ENCODE measurements at regions not wholly inside any gene's neighbourhood (a gene's known extent, or its start where the extent isn't known, plus 50 kb on each side); places are given as distances from the start of the nearest gene placed in this dataset.

DNA sequence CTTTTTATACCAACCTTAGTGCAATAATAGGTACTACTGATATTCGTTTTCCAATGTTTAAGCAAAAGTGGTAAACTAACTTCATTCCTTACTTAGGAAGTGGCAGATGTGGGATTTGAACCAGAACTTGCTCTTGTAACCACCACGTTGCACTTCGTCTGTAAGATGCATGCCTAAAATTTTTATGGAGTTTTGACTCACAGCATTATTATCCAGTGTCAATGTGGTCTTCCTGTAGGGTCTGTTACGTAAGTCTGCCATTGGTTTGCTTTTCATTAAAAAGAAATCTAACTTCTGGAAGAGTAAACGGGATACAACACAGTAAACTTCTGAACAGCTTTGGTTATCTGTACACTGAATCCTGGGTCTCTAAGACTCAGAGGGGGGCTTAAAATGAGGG lies 521.0 kb upstream of the WWC1 start:
- DNase-seq (ENCODE audit: low read depth in 2 of 2) = no peak

DNA sequence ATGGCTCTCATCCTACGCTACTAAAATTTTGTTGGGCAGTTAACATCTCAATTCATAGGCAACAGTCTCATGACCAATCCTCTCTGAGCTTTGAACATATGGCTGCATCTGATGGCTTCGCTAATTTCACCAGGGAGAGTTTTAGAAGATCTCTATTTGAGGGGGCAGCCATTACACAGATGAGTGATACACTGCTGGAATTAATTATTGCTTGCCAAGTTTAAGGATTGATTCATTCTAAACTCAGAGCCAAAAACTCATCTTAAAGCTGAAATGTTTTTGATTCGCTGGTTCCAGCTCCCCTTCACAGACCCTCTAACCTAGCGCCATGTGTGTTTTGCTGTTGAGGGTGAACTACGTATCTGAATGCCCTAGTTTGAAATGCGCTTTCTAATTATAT lies 519.9 kb upstream of the WWC1 start:
- no peak for DNase-seq (ENCODE audit: low read depth in 2 of 2)

DNA sequence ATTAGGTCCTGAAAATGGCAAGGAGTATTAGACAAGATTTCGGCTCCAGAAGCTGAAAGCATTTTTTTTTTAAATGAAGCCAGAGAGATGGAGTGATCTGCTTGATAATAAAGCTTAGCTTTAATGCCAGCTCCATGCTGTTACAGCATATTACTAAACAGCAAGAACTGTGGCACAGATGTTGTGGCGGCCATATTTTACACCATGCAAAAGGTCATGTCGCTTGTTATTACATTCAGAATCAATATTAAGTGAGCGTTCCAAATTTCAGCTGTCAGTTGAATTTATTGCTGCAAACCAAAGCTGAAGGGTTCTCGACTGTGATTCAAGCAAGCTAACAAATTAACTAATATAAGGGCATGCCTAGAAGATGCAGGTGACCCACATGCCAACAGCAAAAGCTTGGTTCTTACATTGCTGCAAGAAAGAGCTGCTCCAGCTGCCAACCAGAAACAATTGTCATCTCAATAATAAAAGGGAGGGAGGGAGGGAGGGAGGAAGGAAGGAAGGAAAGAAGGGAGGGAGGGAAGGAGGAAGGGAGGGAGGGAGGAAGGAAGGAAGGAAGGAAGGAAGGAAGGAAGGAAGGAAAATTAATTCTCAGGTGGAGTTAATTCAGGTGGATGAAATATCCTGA lies 517.7 kb upstream of the WWC1 start:
- DNase-seq (ENCODE audit: low read depth in 2 of 2) = no peak

GRCh38 chr5:167777746-167778145 lies 513.7 kb upstream of the WWC1 start:
- DNase-seq (ENCODE audit: low read depth in 2 of 2) = no peak

DNA sequence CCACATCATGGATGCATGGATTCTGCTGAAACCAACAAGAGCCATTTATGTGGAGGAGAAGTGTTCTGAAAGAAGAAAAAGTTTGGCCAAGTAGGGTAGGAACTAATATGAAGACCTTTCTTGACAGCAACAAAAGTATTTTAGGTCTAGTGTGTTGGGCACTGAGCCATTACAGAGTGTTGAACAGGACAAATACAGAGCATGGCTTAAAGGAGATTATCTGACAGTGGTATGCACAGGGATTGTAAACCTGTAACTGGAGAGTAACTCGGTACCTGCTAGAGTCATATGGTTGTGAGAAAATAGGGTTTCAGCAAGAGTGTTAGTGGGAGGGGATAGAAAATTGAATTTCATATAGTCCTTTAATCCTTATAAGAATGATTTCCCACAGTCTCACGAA lies 513.2 kb upstream of the WWC1 start:
- DNase-seq (ENCODE audit: low read depth in 2 of 2) = no peak

GRCh38 chr5:167779644-167780043 lies 511.8 kb upstream of the WWC1 start:
- DNase-seq (ENCODE audit: low read depth in 2 of 2) = no peak

DNA sequence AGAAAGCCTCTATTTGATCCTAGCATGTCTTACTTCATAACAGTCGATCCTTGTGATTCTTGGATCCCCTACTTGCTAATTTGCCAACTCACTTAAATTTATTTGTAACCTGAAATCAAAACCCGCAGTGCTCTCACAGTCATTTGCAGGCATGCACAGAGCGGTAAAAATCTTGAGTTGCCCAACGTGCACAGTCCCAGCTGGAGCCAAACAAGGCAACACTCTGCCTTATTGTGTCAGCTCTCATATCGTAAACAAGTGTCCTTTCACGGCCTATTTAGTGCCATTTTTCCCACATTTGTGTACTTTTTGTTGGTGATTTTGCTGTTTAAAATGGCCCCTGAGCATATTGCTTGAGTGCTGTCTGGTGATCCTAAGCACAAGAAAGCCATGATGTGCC lies 511.3 kb upstream of the WWC1 start:
- no peak for DNase-seq (ENCODE audit: low read depth in 2 of 2)

DNA sequence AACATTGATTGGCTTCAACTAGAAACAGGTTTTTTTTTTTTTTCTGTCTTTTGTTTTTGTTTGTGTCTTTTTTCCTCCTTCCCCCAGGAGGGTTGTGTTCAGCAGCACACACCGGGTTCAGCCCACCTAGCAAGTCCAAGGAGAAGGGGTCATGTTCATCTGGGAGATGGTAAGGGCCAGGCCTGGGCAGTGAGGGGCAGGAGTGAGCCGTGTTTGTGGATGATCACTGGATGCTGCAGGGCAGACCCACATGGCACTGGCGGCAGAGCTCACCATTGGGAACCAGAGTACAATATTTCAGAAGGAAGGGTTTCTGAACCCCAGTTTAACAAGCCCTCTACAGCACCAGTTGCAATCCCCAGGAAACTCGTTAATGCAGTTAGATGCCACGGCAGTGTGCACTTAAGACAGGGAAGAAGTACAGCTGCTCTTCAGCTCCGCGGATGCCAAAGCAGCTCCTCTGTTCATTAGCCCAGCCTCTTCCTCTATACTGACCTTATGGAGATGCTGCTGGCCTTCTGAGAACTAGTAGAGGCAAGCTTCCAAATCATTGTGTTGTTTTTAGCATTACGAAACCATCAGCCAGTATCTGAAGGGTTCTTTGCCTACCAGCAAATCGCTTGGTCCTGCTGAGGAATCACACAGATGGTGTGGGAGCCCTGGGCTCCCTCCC lies 508.2 kb upstream of the WWC1 start:
- DNase-seq (ENCODE audit: low read depth in 2 of 2) = no peak

- DNase-seq (ENCODE audit: low read depth in 2 of 2) = no peak
These were observed 506.3 kb upstream of the WWC1 start for GRCh38 chr5:167785106-167785505.

GRCh38 chr5:167785901-167786300 lies 505.5 kb upstream of the WWC1 start:
- no peak for DNase-seq (ENCODE audit: low read depth in 2 of 2)

GRCh38 chr5:167786871-167787578 lies 504.4 kb upstream of the WWC1 start:
- DNase-seq (ENCODE audit: low read depth in 2 of 2) = no peak

- no peak for DNase-seq (ENCODE audit: low read depth in 2 of 2)
These were observed 501.4 kb upstream of the WWC1 start for GRCh38 chr5:167790045-167790444.

GRCh38 chr5:167790462-167791260 lies 500.8 kb upstream of the WWC1 start:
- no peak for DNase-seq (ENCODE audit: low read depth in 2 of 2)

DNA sequence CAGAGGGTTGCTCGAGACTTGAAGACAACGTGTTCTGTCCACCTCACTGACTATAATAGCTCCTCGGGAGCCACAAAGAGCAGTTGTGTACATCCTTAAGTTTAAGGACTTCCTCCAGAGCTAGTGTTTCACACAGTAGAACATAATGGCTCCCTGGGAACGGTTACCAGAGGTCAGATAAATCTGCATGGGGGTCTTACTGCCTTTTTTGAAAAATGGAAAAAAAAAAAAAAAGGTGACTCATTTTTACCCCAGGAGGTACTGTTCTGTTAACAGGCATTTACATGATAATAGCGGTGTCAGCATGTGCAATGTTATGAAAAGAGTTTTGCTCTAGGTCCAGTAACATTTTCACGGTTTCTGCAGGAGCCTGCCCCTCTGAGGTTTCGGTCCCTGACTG lies 498.9 kb upstream of the WWC1 start:
- no peak for DNase-seq (ENCODE audit: low read depth in 2 of 2)

- DNase-seq (ENCODE audit: low read depth in 2 of 2) = no peak
These were observed 497.7 kb upstream of the WWC1 start for GRCh38 chr5:167793700-167794099.

DNA sequence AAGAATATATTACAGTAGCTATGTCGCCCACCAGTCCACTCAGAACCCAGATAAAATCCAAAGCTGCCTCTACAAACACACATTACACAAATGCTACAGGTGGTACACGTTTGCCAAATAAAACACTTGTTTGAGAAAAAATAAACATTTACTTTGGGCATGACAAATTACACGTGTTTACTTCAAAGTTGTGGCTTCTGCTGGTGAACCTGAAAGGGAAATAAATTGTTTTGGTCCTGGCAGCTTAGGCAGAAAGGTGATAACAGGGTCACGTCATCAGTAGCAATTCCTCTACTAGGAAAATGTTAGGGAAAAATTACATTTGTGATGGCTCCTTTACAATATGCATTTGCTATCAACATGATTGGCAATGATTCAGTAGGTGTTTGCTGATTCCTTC lies 497.3 kb upstream of the WWC1 start:
- DNase-seq (ENCODE audit: low read depth in 2 of 2) = no peak

DNA sequence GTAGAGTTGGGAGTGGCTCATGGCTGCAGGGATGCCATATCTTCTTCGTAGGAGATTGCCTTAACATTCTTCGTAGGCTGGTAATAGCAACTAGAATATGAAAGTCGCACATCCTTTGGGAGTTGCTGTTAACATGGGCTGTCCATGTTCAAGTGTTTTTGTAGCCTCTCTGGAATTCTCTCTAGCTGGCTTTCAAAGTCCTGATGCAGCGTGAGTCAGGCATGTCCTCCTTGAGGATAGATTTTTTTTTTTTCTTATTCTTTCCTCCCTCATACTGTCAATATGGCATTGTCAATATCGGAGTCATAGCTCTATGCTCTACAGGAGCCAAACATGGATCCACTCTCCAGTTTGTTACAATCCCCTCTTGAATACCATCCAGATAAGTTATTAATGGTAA lies 494.8 kb upstream of the WWC1 start:
- DNase-seq (ENCODE audit: low read depth in 2 of 2) = no peak

DNA sequence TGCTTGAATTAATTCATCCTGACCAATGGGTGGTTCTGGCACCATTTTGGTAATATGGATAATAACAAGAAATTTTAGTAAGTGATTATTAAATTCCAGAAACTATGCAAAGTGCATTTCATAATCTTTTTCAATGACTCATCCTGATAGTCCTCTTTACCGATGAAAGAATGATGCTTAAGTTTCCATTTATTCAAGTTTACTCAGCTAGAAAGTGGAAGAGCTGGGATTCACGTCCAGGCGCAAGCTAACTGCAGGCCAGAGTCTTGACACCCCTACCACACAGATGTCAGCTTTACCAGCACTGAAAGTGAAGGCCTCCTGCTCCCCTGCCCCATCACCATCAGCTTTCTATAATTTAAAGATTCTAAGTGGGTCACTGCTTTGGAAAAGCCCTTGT lies 493.5 kb upstream of the WWC1 start:
- DNase-seq (ENCODE audit: low read depth in 2 of 2) = no peak

GRCh38 chr5:167798448-167798847 lies 493.0 kb upstream of the WWC1 start:
- no peak for DNase-seq (ENCODE audit: low read depth in 2 of 2)

GRCh38 chr5:167800427-167800826 lies 491.0 kb upstream of the WWC1 start:
- no peak for DNase-seq (ENCODE audit: low read depth in 2 of 2)

GRCh38 chr5:167801999-167802398 lies 489.4 kb upstream of the WWC1 start:
- DNase-seq (ENCODE audit: low read depth in 2 of 2) = no peak

DNA sequence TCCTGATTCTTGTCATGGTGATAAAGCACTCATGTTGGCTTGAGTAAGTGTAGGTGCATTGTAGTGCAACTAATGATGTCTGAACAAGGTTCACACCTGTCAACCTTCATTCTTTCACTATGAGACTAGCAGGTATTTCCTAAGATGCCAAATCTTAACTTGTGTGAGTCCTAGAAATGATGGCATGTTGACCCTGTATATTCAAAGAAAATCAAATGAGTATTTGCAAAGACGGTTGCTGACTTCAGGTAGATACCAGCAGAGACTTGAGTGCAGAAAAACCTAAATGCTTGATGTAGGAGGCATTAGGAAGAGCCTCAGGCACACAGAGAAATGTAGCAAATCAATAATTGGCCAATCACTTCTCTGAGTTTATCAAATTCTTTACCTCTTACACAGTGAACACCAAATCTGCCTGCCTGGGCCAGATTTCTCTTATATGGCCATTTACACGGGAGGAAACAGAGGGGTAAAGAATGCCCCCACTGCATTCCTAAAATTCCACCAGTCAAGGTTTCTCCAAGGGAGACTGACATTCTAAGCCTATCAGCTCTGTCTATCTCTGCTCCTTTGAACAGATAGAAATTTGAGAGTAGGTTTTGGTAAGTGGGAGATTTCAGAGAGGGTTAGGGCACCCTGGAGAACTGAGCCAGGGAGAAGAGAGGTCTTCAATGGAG lies 488.6 kb upstream of the WWC1 start:
- no peak for DNase-seq (ENCODE audit: low read depth in 2 of 2)

All from stimulated activated CD4-positive, alpha-beta T cell treated with anti-CD3 and anti-CD28 coated beads, Interleukin-1b, Interleukin-23, amount 100 ng/mL, for 4 hours (primary cell).